ENCODE measurements at regions not wholly inside any gene's neighbourhood (a gene's known extent, or its start where the extent isn't known, plus 50 kb on each side); places are given as distances from the start of the nearest gene placed in this dataset.
"Not testable (repeated sequence)": the region's sequence is repeated elsewhere in the genome, so short reads cannot be mapped to it uniquely, and the experiment has no call there.

- no peak for DNase-seq (ENCODE audit: low read depth)
Measured at GRCh38 chr5:124549891-124550436, 196.5 kb downstream of the ZNF608 start.

DNA sequence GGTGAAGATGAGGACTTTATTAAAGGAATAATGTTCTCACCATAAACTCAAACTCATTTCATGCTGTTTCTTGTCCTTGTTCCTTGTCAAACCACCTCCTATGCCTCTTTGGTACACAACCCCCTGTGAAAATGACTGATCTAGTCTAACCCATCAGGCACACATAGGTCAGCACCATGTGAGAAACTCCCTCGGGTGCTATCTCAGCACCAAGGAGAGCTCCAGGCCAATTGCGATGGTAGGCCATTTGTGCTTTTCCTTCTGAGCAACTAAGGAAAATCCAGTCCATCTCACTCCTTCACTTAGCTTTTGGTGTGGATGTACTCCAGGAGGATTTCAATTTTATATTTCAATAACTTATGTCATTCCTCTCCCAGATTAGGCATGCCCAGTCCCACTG lies 199.8 kb downstream of the ZNF608 start:
- DNase-seq (ENCODE audit: low read depth): no peak

DNA sequence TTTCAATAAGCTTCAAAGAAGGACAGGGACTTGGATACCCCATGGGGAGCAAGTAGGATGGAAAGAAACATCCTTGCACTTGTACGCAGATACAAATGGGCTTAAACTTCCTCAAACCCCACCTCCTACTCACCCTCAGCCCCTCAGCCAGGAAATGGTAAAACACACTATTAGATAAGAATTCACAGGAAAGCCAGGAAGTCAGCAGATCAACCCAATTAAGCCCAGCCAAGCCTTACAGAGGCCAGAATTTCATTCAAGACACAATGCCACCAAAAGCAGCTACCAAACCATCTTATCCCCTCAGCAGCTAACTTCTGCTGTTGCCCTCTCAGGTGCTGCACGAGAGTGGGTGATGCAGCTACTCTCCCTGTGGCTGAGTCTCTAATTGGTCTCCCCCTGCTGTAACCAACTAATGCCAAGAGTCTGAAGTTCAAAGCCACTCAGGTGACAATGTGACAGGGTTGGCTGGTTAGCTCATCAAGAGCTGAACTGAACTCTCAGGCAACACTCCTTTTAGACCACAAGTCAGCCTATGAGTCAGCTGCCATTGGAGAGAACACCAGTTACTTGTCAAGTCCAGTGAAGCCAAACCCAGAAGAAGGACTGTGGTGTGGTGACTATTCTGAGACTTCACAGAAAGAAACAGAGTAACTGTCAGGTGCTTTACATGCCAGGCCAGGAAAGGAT lies 201.9 kb downstream of the ZNF608 start:
- no peak for DNase-seq (ENCODE audit: low read depth)

GRCh38 chr5:124538931-124539330 lies 207.5 kb downstream of the ZNF608 start:
- no peak for DNase-seq (ENCODE audit: low read depth)

- DNase-seq (ENCODE audit: low read depth): no peak
Measured at GRCh38 chr5:124538191-124538590, 208.2 kb downstream of the ZNF608 start.

- no peak for DNase-seq (ENCODE audit: low read depth)
Measured at GRCh38 chr5:124537522-124537921, 208.9 kb downstream of the ZNF608 start.

DNA sequence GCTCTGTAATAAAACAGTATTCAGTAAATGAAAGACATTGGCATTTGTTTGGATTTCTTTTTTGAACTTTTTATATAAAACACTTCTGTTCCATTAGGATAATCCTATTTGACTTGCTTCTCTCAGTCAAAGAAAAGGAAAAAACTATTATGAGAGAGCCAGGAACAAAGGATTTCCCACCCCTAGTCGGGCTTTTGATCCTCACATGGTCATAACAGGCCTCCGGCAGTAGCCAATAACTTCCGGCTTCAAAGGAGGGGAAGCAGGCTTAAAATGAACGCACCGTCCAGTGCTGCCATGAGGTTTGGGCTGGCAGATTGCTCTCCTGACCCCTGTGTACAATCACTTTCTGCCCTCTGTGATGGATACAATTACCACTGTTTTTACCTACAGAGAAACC lies 209.3 kb downstream of the ZNF608 start:
- no peak for DNase-seq (ENCODE audit: low read depth)

DNA sequence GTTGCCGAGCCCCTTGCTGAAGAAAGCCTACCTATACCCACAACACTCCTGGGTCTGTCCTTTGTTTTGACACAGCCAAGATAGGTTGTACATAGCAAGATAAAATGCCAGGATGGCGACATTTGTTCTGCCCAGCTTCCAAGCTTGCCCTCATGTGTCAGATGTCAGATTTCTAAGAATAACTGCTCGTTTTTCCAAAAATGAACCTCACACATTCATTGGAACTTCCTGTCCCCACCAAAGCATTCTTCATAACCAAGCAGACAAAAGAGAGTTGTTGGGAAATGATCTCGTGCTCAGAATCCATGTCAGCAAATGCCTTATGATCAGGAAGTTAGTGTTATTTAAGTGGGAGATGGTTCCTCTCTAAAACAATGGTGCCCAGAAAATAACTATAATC lies 210.1 kb downstream of the ZNF608 start:
- no peak for DNase-seq (ENCODE audit: low read depth)

DNA sequence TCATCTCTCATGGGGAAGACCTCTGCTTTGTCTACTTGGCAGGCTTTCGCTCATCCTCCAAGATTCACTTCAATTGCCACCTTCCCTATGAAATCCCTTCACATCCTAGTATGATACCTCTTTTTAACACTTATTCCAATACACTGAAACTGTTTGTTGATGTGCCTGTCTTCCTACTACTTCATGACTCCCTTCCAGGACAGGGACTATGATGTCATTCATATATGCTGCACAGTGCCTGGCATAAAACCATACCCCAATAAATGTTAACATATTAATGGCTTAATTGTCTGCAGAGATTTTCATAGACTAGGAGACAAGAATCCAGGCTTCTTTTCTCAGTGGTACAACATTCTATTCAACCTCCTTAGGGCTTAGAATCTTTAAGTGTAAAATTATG lies 215.5 kb downstream of the ZNF608 start:
- DNase-seq (ENCODE audit: low read depth): no peak

DNA sequence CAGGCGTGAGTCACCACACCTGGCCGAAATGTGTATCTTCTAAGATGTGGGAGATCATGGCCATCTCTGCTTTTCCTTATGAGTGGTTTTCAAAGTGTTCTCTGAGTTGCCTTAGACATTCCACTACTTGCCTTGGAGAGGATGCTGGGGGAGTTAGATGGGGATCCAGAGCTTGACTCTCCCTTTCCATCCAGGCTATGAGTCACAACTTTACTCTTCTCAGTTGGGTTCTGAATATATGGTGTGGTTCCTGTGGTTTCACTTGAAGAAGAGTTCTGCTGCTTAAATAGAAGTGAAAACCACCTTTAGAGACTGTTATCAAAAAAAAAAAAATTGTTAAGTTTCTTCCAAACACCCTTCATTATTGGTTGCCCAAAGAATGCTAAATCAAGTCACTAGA lies 217.6 kb downstream of the ZNF608 start:
- no peak for DNase-seq (ENCODE audit: low read depth)

GRCh38 chr5:124527220-124527991 lies 219.0 kb downstream of the ZNF608 start:
- no peak for DNase-seq (ENCODE audit: low read depth)

GRCh38 chr5:124526079-124526478 lies 220.4 kb downstream of the ZNF608 start:
- not testable (repeated sequence) for DNase-seq (ENCODE audit: low read depth)

DNA sequence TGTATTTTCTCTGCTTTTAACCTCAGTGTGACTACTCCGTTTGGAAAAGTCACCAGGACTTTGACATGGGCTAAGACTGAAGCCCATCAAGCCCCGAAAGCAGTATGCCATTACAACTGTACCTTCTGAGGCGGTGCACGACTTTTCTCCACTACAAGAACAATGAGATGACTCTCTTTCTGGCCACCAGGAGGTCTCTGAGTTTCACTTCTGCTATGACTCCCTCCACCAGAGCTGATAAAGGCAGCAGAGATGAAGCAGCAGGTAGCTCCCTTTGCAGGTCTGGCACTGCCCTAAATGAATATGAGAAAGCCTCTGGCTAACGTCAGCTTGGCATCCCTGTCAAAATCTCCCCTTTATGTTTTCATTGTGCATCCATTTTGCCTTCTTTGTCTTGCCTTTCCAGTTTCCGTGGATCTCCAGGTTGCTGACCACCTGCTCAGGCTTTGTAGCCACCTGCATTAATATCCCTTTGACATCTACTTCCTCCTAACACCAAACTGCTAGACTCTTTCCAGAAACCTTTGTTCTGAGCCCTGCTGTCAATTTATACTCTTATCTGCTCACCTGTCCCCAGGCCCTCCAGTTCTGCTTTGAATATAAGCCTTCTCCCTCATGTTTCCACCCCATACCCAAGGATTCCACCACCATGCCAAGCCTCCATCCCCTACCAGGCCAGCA lies 221.7 kb downstream of the ZNF608 start:
- no peak for DNase-seq (ENCODE audit: low read depth)

- DNase-seq (ENCODE audit: low read depth): no peak
Measured at GRCh38 chr5:124523897-124524296, 222.5 kb downstream of the ZNF608 start.

DNA sequence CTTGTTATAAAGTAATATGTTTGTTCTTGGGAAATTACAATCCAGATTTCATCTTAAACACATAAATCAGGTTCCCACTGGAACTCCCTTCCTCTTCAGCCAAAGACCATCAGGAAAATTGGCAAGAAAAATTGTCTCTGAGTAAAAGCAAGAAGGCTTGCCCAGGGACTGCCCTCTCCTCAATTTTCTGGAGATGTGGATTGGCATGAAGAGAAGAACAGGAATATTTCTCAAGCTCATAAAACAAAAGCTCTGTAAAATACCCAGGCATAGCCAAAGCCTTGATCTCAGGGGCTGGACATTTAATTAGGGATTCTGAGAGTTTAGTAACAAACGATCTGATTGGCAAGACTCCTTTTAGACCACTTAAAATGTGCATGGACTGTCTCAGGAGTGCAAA lies 223.4 kb downstream of the ZNF608 start:
- DNase-seq (ENCODE audit: low read depth): no peak

DNA sequence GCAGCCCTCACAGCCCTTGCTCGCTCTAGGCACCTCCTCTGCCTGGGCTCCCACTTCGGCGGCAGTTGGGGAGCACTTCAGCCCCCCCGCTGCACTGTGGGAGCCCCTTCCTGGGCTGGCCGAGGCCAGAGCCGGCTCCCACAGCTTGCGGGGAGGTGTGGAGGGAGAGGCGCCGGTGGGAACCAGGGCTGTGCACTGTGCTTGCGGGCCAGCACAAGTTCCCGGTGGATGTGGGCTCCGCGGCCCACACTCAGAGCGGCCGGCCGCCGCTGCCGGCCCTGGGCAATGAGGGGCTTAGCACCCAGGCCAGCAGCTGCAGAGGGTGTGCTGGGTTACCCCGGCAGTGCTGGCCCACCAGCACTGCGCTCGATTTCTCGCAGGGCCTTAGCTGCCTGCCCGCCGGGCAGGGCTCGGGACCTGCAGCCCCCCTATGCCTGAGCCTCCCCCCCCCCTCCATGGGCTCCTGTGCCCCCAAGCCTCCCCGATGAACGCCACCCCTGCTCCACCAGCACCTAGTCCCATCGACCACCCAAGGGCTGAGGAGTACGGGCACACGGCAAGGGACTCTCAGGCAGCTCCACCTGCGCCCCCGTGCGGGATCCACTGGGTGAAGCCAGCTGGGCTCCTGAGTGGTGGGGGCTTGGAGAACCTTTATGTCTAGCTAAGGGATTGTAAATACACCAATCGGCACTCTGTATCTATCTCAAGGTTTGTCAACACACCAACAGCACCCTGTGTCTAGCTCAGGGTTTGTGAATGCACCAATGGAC lies 224.8 kb downstream of the ZNF608 start:
- no peak for DNase-seq (ENCODE audit: low read depth)

DNA sequence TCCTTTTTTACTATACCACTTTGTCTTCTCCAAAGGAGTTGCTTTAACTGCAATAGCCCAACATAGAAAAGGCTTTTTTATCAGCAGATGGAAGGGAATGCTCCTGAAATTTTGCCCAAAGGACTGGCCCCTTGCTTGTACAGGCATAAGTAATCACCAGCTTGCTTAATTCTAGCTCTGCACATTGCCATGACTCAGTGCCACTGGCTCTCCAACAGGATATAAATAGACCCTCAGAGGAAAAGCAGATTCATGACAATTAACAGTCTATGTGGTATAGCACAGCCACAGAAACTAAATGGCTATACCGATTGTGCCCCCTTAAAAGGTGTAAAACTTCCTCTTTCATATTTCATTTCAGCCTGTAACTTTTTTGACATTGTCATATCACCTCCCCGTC lies 227.0 kb downstream of the ZNF608 start:
- DNase-seq (ENCODE audit: low read depth): peak; percentile 64

GRCh38 chr5:124516567-124516966 lies 229.9 kb downstream of the ZNF608 start:
- DNase-seq (ENCODE audit: low read depth): no peak

- no peak for DNase-seq (ENCODE audit: low read depth)
Measured at GRCh38 chr5:124515497-124516245, 230.8 kb downstream of the ZNF608 start.

- DNase-seq (ENCODE audit: low read depth): no peak
Measured at GRCh38 chr5:124514956-124515355, 231.5 kb downstream of the ZNF608 start.

GRCh38 chr5:124512952-124513632 lies 233.3 kb downstream of the ZNF608 start:
- no peak for DNase-seq (ENCODE audit: low read depth)
